ENCODE measurements at regions not wholly inside any gene's neighbourhood (a gene's known extent, or its start where the extent isn't known, plus 50 kb on each side); places are given as distances from the start of the nearest gene placed in this dataset.

- BruUV-seq (replicated peaks): no TSS peak
- Histone ChIP-seq H3K4me1 (ENCODE audit: control insufficient read depth, extremely low read depth, insufficient read depth, low read length) (no peaks in the 10 kb centered on the region), H2AFZ (ENCODE audit: low read depth, low read length) (no peak overlapping the region), H3K27ac (ENCODE audit: insufficient read depth, low read depth, low read length) (no peak overlapping the region), H3K79me2 (ENCODE audit: control insufficient read depth, insufficient read depth, low read length) (no peaks in the 10 kb centered on the region), H3K9me1 (replicated peaks; ENCODE audit: control insufficient read depth, extremely low read depth, insufficient read depth, low read length) (no peaks in the 10 kb centered on the region), H3K9ac (replicated peaks; ENCODE audit: extremely low read depth, insufficient read depth, low read length) (no peak overlapping the region), H3K9me3 (replicated peaks; ENCODE audit: control insufficient read depth, insufficient read depth, low read length) (no peaks in the 10 kb centered on the region), H3K4me3 (replicated peaks in 1 of 3; ENCODE audit: insufficient read depth in 1 of 3, low read depth in 1 of 3, low read length in 3 of 3) (no peak overlapping the region), H3K36me3 (ENCODE audit: control insufficient read depth in 2 of 2, extremely low read depth in 1 of 2, insufficient read depth in 2 of 2, low read length in 2 of 2) (no peaks in the 10 kb centered on the region), H4K20me1 (replicated peaks; ENCODE audit: control insufficient read depth, extremely low read depth, insufficient read depth, low read length) (no peaks in the 10 kb centered on the region), H3K27me3 (ENCODE audit: control insufficient read depth in 2 of 2, insufficient read depth in 2 of 2, low read length in 2 of 2) (no peaks in the 10 kb centered on the region), H3K4me2 (ENCODE audit: insufficient read depth, low read length) (no peak overlapping the region)
- FAIRE-seq (no peak), DNase-seq (ENCODE audit: low read depth, low spot score) (no peak)
- no peak for TF ChIP-seq POLR2A (IDR thresholded peaks at IDR 0.05; ENCODE audit: low read depth, low read length)
- TF ChIP-seq, protein P1, sequence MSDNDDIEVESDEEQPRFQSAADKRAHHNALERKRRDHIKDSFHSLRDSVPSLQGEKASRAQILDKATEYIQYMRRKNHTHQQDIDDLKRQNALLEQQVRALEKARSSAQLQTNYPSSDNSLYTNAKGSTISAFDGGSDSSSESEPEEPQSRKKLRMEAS (IDR thresholded peaks at IDR 0.05; ENCODE audit: insufficient read depth, insufficient read length): no peak
- TF ChIP-seq, protein P2, sequence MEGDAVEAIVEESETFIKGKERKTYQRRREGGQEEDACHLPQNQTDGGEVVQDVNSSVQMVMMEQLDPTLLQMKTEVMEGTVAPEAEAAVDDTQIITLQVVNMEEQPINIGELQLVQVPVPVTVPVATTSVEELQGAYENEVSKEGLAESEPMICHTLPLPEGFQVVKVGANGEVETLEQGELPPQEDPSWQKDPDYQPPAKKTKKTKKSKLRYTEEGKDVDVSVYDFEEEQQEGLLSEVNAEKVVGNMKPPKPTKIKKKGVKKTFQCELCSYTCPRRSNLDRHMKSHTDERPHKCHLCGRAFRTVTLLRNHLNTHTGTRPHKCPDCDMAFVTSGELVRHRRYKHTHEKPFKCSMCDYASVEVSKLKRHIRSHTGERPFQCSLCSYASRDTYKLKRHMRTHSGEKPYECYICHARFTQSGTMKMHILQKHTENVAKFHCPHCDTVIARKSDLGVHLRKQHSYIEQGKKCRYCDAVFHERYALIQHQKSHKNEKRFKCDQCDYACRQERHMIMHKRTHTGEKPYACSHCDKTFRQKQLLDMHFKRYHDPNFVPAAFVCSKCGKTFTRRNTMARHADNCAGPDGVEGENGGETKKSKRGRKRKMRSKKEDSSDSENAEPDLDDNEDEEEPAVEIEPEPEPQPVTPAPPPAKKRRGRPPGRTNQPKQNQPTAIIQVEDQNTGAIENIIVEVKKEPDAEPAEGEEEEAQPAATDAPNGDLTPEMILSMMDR (IDR thresholded peaks at IDR 0.05; ENCODE audit: extremely low read depth in 1 of 2, insufficient read depth in 1 of 2, low read depth in 1 of 2, low read length in 2 of 2): no peak
- TF ChIP-seq GATA2 (IDR thresholded peaks at IDR 0.05; ENCODE audit: insufficient read depth, insufficient read length, low read depth, low read length): no peak
- no peak for TF ChIP-seq MYC (IDR thresholded peaks at IDR 0.05; ENCODE audit: low read depth, low read length)
- no peak for TF ChIP-seq JUN (IDR thresholded peaks at IDR 0.05; ENCODE audit: borderline replicate concordance, insufficient read depth, insufficient read length, low read depth)
- TF ChIP-seq FOS (IDR thresholded peaks at IDR 0.05; ENCODE audit: borderline replicate concordance, insufficient read depth, low read length): no peak
- TF ChIP-seq POLR2AphosphoS5 (IDR thresholded peaks at IDR 0.05; ENCODE audit: insufficient read depth, low read depth, low read length): no peak
- no peak for TF ChIP-seq EZH2 (IDR thresholded peaks at IDR 0.05; ENCODE audit: borderline replicate concordance, low read depth, low read length, severe bottlenecking)
- intact Hi-C loops (cut with micrococcal nuclease): no loop called here
- CTCF ChIA-PET: no interaction called here
- POLR2A ChIA-PET: no interaction called here
- dilution Hi-C loops (cut with MboI; ENCODE audit: extremely low pct_ligation_motif_present, low sequenced_read_pairs): no loop called here
Measured at GRCh38 chr3:34863485-34863884, 775.8 kb upstream of the ARPP21 start.

Measured in endothelial cell of umbilical vein (primary cell).